GM18868 (cell line): ENCODE measurements at regions not wholly inside any gene's neighbourhood (a gene's known extent, or its start where the extent isn't known, plus 50 kb on each side); places are given as distances from the start of the nearest gene placed in this dataset.

Source experiments
- ATAC-seq: cut with Tn5 transposase; IDR thresholded peaks from one replicate; pipeline ENCODE4 v1.9.1; 2021; ENCODE audit warnings: mild to moderate bottlenecking, moderate library complexity; ENCODE audit not compliant: unreplicated experiment

DNA sequence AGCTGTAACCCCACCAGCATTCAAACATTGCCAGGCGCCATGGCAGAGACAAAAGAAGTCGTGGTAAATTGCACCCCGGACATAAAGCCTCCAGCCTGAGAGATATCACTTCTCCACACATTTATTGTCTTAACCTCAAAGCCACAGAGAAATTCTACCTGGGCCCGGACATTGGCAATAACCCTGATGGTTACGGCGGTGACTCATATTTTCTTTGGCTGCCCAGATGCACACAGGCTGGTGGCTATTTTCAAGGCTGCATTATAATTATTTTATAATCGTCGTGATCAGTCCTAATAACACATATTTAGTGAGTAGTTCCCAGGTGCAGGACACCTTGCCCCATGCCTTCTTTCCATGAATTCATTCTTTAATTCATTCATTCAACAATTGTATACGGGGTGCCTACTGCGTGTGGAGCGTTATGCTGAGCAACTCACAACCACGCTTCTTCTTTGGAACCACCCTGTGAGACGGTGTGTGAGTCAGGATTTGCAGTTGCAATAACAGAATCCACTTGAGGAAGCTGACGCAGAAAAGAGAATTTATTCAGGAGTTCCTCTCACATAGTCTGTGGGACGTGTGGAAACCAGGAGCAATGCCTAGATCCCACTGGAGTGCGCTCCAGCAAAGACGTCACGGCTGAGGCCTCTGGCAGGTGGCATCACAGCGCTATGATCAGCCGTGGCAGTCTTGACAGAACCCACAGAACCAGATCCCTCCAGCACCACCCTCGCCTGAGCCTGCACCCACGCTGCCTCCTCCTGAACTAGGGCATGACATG is 245.7 kb downstream of the FOXL1 start:
- no peak for ATAC-seq

DNA sequence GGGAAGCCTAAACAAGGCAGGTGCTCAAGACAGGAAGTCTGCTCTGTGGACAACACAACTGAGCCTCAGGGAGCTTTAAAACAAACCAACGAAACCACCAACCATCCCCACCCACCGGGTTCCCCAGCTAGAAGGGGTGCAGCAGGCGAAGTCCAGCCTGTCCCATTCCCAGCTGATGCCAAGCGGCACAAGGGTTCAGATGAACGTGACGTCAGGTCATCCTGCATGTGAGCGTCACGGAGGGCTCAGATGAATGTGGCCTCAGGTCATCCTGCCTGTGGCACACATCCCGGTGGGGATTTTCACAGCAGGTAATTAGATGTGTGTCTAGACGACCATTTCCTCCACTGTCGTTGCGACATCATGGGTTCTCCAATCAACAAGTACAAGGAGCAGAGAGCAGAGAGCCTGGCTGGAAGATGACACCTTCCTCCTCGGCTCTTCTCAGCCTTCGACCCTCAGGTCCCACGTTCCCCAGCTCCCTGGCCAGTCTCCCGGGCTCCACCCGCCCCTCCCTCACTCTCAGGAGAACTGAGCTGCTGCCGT is 246.5 kb downstream of the FOXL1 start:
- no peak for ATAC-seq

DNA sequence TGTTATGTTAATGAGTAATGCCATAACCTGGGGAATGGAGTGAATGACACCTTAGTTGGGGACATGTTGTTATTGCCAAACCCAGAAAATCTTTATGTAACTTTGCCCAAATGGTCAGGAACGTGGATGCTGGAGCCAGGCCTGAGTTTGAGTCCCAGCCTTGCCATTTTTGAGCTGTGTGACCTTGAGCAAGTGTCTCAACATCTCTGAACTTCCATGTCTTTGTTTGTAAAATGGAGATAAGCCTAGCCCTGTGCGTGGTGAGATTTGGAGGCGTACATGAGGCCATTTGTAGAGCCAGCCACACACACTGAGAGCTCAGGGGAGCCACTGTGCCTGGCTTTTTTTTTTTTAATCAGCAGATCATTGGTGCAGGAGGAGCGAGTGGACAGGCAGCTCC is 247.3 kb downstream of the FOXL1 start:
- no peak for ATAC-seq

DNA sequence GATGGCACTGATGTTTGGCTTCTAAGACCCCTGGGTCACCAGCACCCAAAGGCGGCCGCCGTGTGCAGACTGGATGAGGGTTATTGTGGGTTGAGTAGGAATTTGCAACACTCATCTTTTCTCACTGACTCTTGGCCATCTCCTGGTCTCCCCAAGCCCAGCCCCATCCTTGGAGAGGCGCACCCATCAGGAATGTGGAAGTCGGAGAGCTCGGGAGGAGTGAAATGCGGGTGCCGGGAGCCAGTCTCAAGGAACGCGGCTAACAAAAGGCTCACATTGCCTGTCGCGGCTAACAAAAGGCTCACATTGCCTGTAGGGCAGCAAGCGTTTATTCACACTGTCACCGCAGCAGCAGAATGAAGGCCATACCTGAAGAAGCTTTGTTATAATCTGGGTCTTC is 248.6 kb downstream of the FOXL1 start:
- ATAC-seq: no peak

DNA sequence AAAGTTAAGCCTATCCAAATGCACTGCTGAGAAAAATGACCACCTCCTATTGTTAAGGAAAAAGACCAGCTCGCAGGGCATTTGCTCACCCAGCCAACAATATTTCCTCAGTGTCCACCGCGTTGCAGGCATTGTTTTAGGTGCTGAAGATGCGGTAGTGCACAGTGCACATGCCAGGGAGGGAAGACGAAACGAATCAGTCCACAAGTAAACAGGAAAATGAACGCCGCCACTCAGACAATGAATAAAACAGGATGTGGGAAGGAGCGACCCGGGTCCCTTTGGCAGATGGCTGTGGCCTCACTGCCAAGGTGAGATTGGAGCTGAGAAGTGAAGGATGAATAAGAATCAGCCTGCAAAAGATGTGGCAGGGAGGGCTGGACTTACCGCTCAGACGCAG is 249.2 kb downstream of the FOXL1 start:
- no peak for ATAC-seq

DNA sequence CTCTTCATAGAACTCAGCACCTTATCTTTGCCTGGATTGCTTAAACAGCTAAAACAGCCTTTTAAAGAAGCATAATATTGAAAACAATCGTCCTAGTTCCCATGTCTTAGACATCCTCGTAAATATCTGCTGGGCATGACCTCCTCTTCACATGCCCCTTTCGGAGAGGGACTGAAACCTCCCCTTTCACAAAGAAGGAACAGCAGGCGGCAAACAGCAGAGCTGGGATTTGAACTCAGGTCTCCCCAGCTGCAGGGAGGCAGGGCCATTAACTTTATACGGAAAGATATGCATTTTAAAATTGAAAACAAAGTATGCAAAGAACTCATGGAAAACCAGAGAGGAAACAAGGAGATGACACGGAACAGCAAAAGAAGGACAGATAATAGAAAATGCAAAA is 249.9 kb downstream of the FOXL1 start:
- ATAC-seq: no peak

DNA sequence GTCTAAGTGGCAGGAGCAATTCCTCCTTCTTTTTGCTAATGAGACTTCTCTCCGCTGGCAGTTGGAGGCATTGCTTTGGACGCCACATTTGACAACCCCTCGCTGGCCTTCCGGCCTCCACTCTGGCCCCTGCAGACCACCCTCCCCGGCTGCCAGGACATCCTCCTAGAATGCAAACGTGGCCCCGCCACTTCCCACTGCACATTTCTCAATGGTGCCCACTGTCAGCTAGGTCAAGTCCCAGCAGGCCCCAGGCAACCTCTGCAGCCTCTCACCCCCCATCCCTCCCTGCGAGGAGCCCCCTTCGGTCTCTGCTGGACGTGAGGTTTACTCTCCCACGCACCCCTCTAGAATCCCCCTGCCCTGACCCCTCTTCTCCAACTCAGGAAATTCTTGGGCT is 250.3 kb downstream of the FOXL1 start:
- ATAC-seq: no peak

DNA sequence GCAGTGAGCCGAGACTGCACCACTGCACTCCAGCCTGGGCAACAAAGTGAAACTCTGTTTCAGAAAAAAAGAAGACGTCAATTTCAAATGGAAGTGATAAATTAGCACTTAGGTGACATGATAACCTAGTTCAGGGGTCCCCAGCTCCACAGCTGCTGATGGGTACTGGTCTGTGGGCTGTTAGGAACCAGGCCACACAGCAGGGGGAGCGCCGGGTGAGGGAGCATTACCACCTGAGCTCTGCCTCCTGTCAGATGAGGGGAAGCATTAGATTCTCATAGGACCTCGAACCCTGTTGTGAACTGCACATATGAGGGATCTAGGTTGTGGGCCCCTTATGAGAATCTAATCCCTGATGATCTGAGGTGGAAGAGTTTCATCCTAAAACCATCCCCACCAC is 253.0 kb downstream of the FOXL1 start:
- no peak for ATAC-seq

DNA sequence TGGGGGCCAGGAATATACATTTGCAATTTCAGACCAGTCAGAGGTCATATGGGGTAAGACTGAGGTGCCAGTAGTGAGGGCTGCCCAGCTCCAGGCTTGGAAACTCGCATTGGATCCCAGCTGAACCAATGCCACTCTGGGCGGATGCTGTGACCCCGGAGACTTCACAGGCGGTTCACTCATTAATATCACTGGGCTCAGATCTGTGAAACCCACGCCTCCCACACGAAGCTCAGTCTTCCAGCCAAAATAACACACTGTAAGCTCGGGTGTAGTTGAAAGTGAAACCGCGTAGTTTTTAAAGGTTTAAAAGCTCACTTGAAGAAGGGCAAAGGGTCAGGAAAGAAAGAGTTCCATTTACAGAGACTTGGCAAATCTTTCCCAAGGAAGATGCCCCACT is 254.8 kb downstream of the FOXL1 start:
- no peak for ATAC-seq

DNA sequence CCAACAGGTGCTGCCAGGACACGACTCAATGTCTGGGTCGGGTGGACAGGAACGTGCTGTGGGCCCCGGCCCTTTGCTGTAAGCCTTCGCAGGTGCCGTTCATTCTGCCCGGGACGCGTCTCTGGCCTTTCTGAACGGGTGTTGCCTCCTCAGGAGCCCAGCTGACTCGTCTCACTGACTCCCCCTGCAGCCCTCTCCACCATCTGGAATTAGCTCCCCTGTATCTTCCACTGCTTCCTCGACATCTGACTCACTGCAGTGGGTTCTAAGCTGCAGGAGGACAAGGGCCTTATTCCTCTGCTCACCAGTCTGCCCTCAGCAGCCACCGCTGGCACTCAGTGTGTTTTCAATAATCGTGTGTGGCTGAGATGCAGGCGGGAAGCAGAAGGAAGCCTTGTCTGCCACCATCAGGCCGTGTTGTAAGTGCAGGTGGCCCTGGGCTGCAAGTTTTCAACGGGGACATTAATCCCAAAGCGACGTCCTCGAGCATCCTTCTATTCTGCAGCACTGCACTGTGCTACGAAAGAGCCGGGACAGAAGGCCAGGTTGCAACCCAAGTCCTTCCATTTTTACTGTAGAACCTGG is 256.2 kb downstream of the FOXL1 start:
- ATAC-seq: no peak

DNA sequence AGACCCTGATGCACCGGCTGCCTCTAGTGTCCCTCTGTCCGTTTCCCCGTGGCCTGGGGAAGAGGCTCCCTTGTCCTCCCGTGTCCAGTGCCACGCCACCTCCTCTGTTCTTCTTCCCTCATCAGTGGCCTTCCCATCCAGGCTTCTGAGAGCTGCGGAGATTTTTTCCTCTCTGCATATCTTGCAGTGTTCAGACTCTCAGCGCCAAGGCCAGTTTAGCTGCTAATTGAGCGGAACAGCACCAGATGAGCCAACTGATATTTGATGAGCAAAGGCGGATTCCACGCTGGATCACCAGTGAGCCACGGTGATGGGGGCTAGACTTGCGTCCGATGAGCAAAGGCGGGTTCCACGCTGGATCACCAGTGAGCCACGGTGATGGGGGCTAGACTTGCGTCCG is 257.6 kb downstream of the FOXL1 start:
- no peak for ATAC-seq

DNA sequence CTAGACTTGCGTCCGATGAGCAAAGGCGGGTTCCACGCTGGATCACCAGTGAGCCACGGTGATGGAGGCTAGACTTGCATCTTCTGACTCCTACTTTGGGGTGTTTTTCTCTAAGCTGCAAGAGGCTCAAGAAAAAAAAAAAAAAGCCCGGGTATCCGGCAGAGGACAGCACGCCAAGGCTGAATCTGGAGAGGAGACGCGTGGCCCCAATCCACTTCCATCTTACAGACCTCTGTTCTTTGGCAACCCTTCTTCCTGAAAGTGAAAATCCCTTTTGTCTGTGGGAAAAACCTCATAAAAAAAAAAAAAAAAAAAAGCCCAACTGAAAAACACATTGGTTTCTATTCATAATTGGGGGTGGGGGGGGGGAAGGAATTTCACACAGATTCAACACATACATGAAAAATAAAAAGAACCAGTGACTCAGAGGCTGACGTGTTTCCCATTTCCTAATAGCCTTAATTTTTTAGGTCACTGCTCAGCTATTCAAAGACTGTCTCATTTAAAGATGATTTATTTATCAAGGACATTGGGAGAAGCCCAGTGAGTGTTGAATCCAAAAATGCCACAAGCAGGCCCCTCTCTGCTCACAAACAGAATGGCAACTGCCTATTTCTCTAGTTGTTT is 258.3 kb downstream of the FOXL1 start:
- no peak for ATAC-seq

DNA sequence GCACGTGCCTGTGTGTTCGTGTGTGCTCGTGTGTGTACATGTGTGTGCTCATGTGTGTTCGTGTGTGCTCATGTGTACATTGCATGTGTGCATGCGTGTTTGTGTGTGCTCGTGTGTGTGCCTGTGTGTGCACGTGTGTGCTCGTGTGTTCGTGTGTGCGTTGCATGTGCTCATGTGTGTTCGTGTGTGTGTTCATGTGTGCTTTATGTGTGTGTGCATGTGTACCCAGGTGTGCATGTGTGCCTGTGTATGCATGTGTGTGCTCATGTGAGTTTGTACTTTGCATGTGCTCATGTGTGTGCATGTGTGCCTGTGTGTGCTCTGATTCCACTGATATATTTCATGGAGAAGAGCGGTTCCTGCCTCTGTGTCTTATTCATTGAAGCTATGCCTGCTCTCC is 265.5 kb downstream of the FOXL1 start:
- no peak for ATAC-seq

DNA sequence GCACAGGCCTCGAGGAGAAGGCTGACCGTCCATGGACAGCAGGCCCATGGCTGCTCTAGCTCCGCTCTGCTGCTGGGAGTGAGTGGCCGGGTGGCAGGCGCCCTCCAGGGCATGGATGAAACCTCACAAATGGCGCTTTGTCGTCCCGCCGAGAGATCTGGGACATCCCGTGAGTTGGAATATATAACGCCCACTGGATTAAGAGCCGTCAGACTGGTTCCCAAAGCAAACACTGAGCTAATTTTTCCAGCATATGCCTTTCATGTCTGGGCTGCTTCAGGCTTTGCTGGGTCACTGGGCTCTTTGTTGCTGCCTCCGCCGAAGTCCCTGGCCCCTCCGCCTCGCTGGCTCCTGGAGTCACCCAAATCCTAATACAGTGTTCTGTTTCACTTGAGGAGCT is 266.3 kb downstream of the FOXL1 start:
- ATAC-seq: no peak

DNA sequence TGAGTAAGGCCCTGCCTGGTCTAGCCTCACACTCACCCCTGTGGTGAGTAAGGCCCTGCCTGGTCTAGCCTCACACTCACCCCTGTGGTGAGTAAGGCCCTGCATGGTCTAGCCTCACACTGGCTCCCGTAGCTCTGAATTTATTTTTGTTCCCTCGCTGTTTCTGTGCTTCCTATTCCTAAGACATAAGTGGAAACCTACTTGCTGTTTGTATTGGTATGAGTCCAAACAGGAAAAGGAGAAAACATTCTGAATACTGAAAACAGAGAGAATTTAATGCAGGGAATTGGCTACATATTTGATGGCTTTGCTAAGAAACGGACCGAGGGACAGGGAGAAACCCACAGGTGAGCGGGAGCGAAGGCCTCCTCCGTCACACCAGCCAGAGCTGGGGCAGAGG is 267.8 kb downstream of the FOXL1 start:
- ATAC-seq: no peak

DNA sequence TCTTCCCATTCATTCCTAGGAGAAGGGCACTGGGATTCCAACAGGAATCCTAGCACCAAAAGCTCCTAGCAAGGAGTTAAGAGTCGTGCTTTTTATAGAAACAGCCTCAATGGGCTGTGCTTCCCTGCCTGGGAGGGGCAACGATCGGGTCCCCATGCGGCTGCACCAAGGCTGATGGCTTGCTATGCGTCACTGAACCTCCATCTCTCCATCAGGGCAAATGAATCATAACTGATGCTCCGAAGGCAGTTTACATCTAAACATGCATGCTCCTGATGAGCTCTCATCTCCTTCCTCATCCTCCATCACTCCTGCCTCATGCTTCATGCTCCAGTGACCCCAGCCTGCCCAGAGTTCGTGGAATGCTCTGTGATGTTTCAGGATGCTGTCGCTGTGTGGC is 270.5 kb downstream of the FOXL1 start:
- ATAC-seq: no peak

DNA sequence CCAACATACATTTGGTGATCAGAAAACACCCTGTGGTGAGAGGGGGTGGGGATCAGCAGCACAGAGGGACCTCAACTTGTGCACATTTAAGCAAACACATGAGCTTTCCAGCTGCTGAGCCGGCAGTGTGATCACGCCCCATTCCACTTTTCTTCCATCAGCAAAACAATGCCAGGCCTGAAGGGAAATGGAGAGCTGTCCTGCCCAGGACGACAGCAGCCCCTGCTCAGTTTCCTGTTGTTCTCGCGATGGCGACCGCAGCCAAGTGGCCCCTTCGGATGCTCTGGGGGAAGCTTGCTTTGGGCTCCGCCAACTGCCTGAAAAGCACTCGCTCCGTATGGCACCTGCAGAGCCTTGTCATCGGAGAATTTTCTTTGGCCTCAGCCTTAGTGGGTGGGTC is 272.3 kb downstream of the FOXL1 start:
- ATAC-seq: no peak

DNA sequence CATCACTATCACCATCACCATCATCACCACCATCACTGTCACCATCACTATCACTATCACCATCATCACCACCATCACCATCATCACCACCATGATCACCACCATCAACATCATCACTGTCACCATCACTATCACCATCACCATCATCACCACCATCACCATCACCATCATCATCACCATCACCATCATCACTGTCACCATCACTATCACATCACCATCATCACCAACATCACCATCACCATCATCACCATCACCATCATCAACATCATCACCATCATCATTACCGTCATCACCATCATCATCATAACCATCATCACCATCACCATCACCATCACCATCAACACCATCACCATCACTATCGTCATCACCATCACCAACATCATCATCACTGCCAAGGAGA is 273.8 kb downstream of the FOXL1 start:
- no peak for ATAC-seq

DNA sequence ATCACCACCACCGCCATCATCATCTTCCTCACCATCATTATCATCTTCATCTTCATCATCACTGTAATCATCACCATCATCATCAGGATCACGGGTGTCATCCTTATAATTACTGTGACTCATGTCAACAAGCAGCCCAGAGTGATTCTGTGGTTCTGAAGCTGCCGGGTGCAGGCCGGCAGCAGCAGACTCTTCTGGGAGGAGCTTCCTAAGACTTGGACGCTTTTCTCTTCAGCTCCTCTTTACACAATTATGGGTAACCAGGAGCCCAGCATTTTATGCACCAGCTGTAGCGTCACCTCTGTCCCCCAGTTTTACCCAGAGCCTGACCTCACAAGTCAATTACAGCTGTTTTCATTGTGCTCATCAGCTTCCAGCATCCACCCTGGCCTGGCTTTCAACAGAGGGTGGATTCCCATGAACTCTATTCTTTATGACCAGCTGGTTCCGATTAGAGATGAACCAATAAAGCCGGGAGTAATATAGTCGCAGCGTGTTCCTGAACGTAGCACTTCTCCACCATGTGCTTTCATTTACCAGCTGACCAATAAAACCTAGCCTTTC is 275.8 kb downstream of the FOXL1 start:
- ATAC-seq: no peak

DNA sequence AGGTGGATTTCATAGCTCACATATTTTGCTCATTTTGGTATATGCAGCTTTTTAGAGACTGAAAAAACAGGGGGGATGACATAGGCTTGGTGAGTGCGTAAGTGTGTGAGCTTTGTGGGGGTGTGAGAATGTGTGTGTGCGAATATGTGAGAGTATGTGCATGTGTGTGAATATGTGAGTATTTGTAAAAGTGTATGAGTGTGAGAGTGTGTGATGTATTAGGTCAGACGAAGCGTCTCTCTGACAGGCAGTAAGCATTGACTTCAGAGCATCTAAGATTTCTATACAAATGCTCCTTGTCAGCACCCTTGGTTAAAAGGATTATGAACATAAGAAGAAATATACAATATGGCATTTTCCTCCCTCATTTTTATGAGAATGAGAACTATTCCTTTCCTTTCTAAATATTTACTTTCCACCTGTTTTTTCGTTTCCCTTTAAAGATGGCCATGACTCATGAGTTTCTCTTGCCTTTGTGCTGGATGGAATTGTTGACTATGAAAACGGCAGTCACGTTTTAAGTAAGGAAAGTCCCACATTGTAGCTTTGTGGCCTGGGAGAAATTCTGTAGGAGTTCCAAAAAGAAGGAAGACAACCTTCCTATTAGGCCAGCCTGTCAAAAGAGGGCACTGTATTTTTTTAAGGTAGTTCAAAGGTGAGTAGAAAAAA is 276.4 kb downstream of the FOXL1 start:
- no peak for ATAC-seq

DNA sequence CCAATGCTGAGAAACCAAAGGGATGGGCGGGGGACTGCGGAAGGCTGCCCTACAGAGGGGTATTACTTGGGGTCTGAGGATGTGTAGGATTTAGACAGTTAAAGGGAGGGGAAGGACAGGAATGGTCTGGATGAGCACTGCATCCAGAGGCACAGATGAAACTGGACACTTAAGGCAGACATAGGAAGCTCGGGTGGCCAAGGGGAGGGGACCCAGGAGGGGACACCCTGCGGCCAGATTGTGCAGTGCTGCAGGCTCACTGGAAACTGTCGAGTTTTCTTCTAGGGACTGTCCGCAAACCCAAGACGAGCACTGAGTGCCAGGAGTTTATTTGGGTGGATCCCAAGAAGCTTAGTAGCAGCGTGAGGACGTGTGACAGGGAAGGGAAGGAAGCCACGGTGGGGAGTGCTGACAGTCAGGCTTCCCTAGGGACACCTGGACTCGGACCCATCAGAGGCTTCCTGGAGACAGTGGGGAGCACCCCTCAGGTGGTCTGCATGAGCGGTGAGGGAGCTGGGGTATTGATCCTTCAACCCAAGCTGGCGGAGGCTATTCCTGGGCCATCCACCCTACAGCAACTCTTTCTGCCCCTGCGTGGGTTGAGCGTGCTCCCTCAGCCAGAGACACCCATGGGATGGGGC is 278.7 kb downstream of the FOXL1 start:
- ATAC-seq: no peak
